ENCODE measurements at regions not wholly inside any gene's neighbourhood (a gene's known extent, or its start where the extent isn't known, plus 50 kb on each side); places are given as distances from the start of the nearest gene placed in this dataset.

GRCh38 chr2:181152701-181153100 is 172.3 kb downstream of the UBE2E3 start:
- H3K36me3 Mint-ChIP-seq (ENCODE audit: unreplicated experiment) = no peaks in the 10 kb centered on the region
- TF ChIP-seq CTCF (IDR thresholded peaks at IDR 0.05) = no peak
- no peak for DNase-seq (ENCODE audit: extremely low spot score, unreplicated experiment)
- H3K4me3 Mint-ChIP-seq (ENCODE audit: unreplicated experiment) = no peak overlapping the region
- H3K9me3 Mint-ChIP-seq (ENCODE audit: unreplicated experiment) = peaks cover 3% of the 10 kb centered on the region
- no peaks in the 10 kb centered on the region for H3K27me3 Mint-ChIP-seq (ENCODE audit: unreplicated experiment)
- peaks cover 28% of the 10 kb centered on the region for H3K4me1 Mint-ChIP-seq (ENCODE audit: unreplicated experiment)
- peak overlapping the region; percentile 58 for H3K27ac Mint-ChIP-seq (ENCODE audit: unreplicated experiment)

- no peaks in the 10 kb centered on the region for H3K36me3 Mint-ChIP-seq (ENCODE audit: unreplicated experiment)
- no peak for TF ChIP-seq CTCF (IDR thresholded peaks at IDR 0.05)
- H3K27ac Mint-ChIP-seq (ENCODE audit: unreplicated experiment) = no peak overlapping the region
- no peaks in the 10 kb centered on the region for H3K27me3 Mint-ChIP-seq (ENCODE audit: unreplicated experiment)
- H3K4me3 Mint-ChIP-seq (ENCODE audit: unreplicated experiment) = no peak overlapping the region
- H3K9me3 Mint-ChIP-seq (ENCODE audit: unreplicated experiment) = peaks cover 3% of the 10 kb centered on the region
- DNase-seq (ENCODE audit: extremely low spot score, unreplicated experiment) = no peak
- peaks cover 28% of the 10 kb centered on the region for H3K4me1 Mint-ChIP-seq (ENCODE audit: unreplicated experiment)
Measured at GRCh38 chr2:181153886-181154285, 173.5 kb downstream of the UBE2E3 start.

- H3K9me3 Mint-ChIP-seq (ENCODE audit: unreplicated experiment) = peaks cover 3% of the 10 kb centered on the region
- no peak for TF ChIP-seq CTCF (IDR thresholded peaks at IDR 0.05)
- no peak for DNase-seq (ENCODE audit: extremely low spot score, unreplicated experiment)
- no peaks in the 10 kb centered on the region for H3K36me3 Mint-ChIP-seq (ENCODE audit: unreplicated experiment)
- no peak overlapping the region for H3K27ac Mint-ChIP-seq (ENCODE audit: unreplicated experiment)
- no peak overlapping the region for H3K4me3 Mint-ChIP-seq (ENCODE audit: unreplicated experiment)
- no peaks in the 10 kb centered on the region for H3K27me3 Mint-ChIP-seq (ENCODE audit: unreplicated experiment)
- H3K4me1 Mint-ChIP-seq (ENCODE audit: unreplicated experiment) = peaks cover 15% of the 10 kb centered on the region
Measured at GRCh38 chr2:181157326-181157725, 176.9 kb downstream of the UBE2E3 start.

- no peak for DNase-seq (ENCODE audit: extremely low spot score, unreplicated experiment)
- H3K27ac Mint-ChIP-seq (ENCODE audit: unreplicated experiment) = no peak overlapping the region
- TF ChIP-seq CTCF (IDR thresholded peaks at IDR 0.05) = no peak
- H3K4me1 Mint-ChIP-seq (ENCODE audit: unreplicated experiment) = peaks cover 4% of the 10 kb centered on the region
- no peaks in the 10 kb centered on the region for H3K36me3 Mint-ChIP-seq (ENCODE audit: unreplicated experiment)
- no peak overlapping the region for H3K4me3 Mint-ChIP-seq (ENCODE audit: unreplicated experiment)
- no peaks in the 10 kb centered on the region for H3K27me3 Mint-ChIP-seq (ENCODE audit: unreplicated experiment)
- H3K9me3 Mint-ChIP-seq (ENCODE audit: unreplicated experiment) = peaks cover 3% of the 10 kb centered on the region
Measured at GRCh38 chr2:181158427-181158826, 178.0 kb downstream of the UBE2E3 start.

GRCh38 chr2:181161615-181162014 is 181.2 kb downstream of the UBE2E3 start:
- Mint-ChIP-seq H3K27me3 (ENCODE audit: unreplicated experiment) (no peaks in the 10 kb centered on the region), H3K9me3 (ENCODE audit: unreplicated experiment) (peaks cover 5% of the 10 kb centered on the region), H3K4me1 (ENCODE audit: unreplicated experiment) (no peaks in the 10 kb centered on the region), H3K36me3 (ENCODE audit: unreplicated experiment) (no peaks in the 10 kb centered on the region), H3K27ac (ENCODE audit: unreplicated experiment) (no peak overlapping the region), H3K4me3 (ENCODE audit: unreplicated experiment) (no peak overlapping the region)
- DNase-seq (ENCODE audit: extremely low spot score, unreplicated experiment) = no peak
- TF ChIP-seq CTCF (IDR thresholded peaks at IDR 0.05) = no peak
